ENCODE measurements at regions not wholly inside any gene's neighbourhood (a gene's known extent, or its start where the extent isn't known, plus 50 kb on each side); places are given as distances from the start of the nearest gene placed in this dataset.
"Not testable (repeated sequence)": the region's sequence is repeated elsewhere in the genome, so short reads cannot be mapped to it uniquely, and the experiment has no call there.

DNA sequence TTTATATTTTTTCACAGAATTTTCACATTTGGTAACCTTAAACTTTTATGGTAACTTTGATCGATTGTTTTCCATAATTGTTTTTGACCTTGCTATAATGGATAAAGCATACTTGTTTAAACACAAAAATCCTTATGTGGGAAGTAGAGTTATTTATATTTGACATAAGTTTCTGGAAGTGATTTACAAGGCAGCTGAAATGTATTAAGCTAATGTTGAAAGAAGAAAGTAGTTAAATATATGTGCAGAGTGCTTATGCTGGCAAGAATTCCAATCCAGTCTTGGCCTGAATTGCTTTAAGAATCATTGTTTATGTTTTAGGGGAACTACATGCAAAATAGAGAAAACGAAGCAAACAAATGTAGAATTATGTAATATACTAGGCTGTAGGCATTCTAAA lies 763.6 kb downstream of the TAF11L14 start:
- H3K36me3 ChIP-seq (ENCODE audit: control insufficient read depth in 2 of 2, insufficient read depth in 2 of 2, low read length in 2 of 2), result no peaks in the 10 kb centered on the region
- H3K27me3 ChIP-seq (ENCODE audit: control insufficient read depth in 2 of 2, insufficient read depth in 2 of 2, low read length in 2 of 2), result no peaks in the 10 kb centered on the region
- H3K4me1 ChIP-seq (ENCODE audit: control insufficient read depth in 2 of 2, insufficient read depth in 2 of 2, low read length in 2 of 2), result peaks cover 0 to 2% of the 10 kb centered on the region in 2 donors
- H3K27ac ChIP-seq (ENCODE audit: low read depth in 2 of 2, low read length in 2 of 2), result no peak overlapping the region
- no peak overlapping the region for H3K4me3 ChIP-seq (ENCODE audit: low read length in 2 of 2)
- H3K9me3 ChIP-seq (ENCODE audit: control insufficient read depth in 2 of 2, low read length in 2 of 2), result no peaks in the 10 kb centered on the region
- H3K9ac ChIP-seq (ENCODE audit: low read depth in 1 of 2, low read length in 2 of 2), result no peak overlapping the region

DNA sequence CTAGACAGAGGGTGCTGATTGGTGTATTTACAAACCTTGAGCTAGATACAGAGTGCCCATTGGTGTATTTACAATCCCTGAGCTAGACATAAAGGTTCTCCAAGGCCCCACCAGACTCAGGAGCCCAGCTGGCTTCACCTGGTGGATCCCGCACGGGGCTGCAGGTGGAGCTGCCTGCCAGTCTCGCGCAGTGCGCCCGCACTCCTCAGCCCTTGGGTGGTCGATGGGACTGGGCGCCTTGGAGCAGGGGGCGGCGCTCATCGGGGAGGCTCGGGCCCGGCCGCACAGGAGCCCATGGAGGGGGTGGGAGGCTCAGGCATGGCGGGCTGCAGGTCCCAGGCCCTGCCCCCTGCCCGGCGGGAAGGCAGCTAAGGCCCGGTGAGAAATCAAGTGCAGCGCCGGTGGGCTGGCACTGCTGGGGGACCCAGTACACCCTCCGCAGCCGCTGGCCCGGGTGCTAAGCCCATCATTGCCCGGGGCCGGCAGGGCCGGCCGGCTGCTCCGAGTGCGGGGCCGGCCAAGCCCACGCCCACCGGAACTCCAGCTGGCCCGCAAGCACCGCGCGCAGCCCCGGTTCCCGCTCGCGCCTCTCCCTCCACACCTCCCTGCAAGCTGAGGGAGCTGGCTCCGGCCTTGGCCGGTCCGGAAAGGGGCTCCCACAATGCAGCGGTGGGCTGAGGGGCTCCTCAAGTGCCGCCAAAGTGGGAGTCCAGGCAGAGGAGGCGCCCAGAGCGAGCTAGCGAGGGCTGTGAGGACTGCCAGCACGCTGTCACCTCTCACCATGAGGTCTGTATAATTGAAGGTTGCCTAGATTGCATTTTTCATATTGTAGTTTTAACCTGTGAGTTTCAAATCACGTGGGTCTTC lies 765.4 kb downstream of the TAF11L14 start:
- not testable (repeated sequence) for H3K36me3 ChIP-seq (ENCODE audit: control insufficient read depth in 2 of 2, insufficient read depth in 2 of 2, low read length in 2 of 2); H3K27me3 ChIP-seq (ENCODE audit: control insufficient read depth in 2 of 2, insufficient read depth in 2 of 2, low read length in 2 of 2); H3K9ac ChIP-seq (ENCODE audit: low read depth in 1 of 2, low read length in 2 of 2); H3K4me1 ChIP-seq (ENCODE audit: control insufficient read depth in 2 of 2, insufficient read depth in 2 of 2, low read length in 2 of 2); H3K9me3 ChIP-seq (ENCODE audit: control insufficient read depth in 2 of 2, low read length in 2 of 2); H3K27ac ChIP-seq (ENCODE audit: low read depth in 2 of 2, low read length in 2 of 2); H3K4me3 ChIP-seq (ENCODE audit: low read length in 2 of 2)

- Histone ChIP-seq H3K36me3 (ENCODE audit: control insufficient read depth in 2 of 2, insufficient read depth in 2 of 2, low read length in 2 of 2) (no peaks in the 10 kb centered on the region), H3K4me1 (ENCODE audit: control insufficient read depth in 2 of 2, insufficient read depth in 2 of 2, low read length in 2 of 2) (no peaks in the 10 kb centered on the region), H3K4me3 (ENCODE audit: low read length in 2 of 2) (no peak overlapping the region), H3K27ac (ENCODE audit: low read depth in 2 of 2, low read length in 2 of 2) (no peak overlapping the region), H3K9ac (ENCODE audit: low read depth in 1 of 2, low read length in 2 of 2) (no peak overlapping the region), H3K9me3 (ENCODE audit: control insufficient read depth in 2 of 2, low read length in 2 of 2) (no peaks in the 10 kb centered on the region), H3K27me3 (ENCODE audit: control insufficient read depth in 2 of 2, insufficient read depth in 2 of 2, low read length in 2 of 2) (no peaks in the 10 kb centered on the region)
Observed at GRCh38 chr5:18403141-18403540, 768.9 kb downstream of the TAF11L14 start.

DNA sequence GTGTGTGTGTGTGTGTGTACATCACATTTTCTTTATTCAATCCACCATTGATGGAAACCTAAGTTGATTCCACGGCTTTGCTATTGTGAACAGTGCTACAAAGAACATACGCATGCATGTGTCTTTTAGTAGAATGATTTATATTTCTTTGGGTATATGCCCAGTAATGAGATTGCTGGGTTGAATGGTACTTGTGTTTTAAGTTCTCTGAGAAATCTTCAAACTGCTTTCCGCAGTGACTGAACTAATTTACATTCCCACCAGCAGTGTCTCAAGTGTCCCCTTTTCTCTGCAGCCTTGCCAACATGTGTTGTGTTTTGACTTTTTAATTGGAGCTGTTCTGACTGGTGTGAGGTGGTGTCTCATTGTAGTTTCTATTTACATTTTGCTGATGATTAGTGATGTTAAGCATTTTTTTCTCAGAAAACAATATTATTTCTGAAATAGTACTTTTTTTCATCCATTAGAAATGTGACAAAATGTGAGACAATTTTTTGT lies 769.7 kb downstream of the TAF11L14 start:
- H3K27me3 ChIP-seq (ENCODE audit: control insufficient read depth in 2 of 2, insufficient read depth in 2 of 2, low read length in 2 of 2), result no peaks in the 10 kb centered on the region
- no peaks in the 10 kb centered on the region for H3K9me3 ChIP-seq (ENCODE audit: control insufficient read depth in 2 of 2, low read length in 2 of 2)
- H3K36me3 ChIP-seq (ENCODE audit: control insufficient read depth in 2 of 2, insufficient read depth in 2 of 2, low read length in 2 of 2), result no peaks in the 10 kb centered on the region
- H3K4me1 ChIP-seq (ENCODE audit: control insufficient read depth in 2 of 2, insufficient read depth in 2 of 2, low read length in 2 of 2), result no peaks in the 10 kb centered on the region
- no peak overlapping the region for H3K4me3 ChIP-seq (ENCODE audit: low read length in 2 of 2)
- no peak overlapping the region for H3K27ac ChIP-seq (ENCODE audit: low read depth in 2 of 2, low read length in 2 of 2)
- no peak overlapping the region for H3K9ac ChIP-seq (ENCODE audit: low read depth in 1 of 2, low read length in 2 of 2)

DNA sequence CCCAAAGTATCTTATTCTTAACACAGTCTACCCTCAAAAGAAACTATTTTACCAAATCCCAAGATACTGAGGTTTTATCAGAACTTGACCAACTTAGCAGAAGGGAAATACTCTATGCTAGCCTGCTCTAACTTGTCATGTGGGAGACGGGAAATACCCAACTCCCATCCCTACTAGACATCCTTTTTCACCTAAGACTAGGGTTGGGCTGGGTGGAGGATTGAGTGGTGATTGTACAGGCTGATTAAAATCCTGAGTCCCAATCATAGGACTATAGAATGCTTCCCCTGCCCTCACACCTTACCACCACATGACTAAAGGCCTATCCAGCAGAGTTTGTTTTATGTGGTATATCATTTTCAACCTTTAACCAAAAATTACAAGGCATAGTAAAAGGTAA lies 786.5 kb downstream of the TAF11L14 start:
- Histone ChIP-seq H3K9ac (ENCODE audit: low read depth in 1 of 2, low read length in 2 of 2) (no peak overlapping the region), H3K4me1 (ENCODE audit: control insufficient read depth in 2 of 2, insufficient read depth in 2 of 2, low read length in 2 of 2) (no peaks in the 10 kb centered on the region), H3K4me3 (ENCODE audit: low read length in 2 of 2) (no peak overlapping the region), H3K27me3 (ENCODE audit: control insufficient read depth in 2 of 2, insufficient read depth in 2 of 2, low read length in 2 of 2) (no peaks in the 10 kb centered on the region), H3K9me3 (ENCODE audit: control insufficient read depth in 2 of 2, low read length in 2 of 2) (no peaks in the 10 kb centered on the region), H3K27ac (ENCODE audit: low read depth in 2 of 2, low read length in 2 of 2) (no peak overlapping the region), H3K36me3 (ENCODE audit: control insufficient read depth in 2 of 2, insufficient read depth in 2 of 2, low read length in 2 of 2) (no peaks in the 10 kb centered on the region)

GRCh38 chr5:18433336-18433735 lies 799.1 kb downstream of the TAF11L14 start:
- H3K4me3 ChIP-seq (ENCODE audit: low read length in 2 of 2), result no peak overlapping the region
- H3K27ac ChIP-seq (ENCODE audit: low read depth in 2 of 2, low read length in 2 of 2), result no peak overlapping the region
- no peaks in the 10 kb centered on the region for H3K27me3 ChIP-seq (ENCODE audit: control insufficient read depth in 2 of 2, insufficient read depth in 2 of 2, low read length in 2 of 2)
- H3K9ac ChIP-seq (ENCODE audit: low read depth in 1 of 2, low read length in 2 of 2), result no peak overlapping the region
- H3K4me1 ChIP-seq (ENCODE audit: control insufficient read depth in 2 of 2, insufficient read depth in 2 of 2, low read length in 2 of 2), result no peaks in the 10 kb centered on the region
- H3K9me3 ChIP-seq (ENCODE audit: control insufficient read depth in 2 of 2, low read length in 2 of 2), result no peaks in the 10 kb centered on the region
- no peaks in the 10 kb centered on the region for H3K36me3 ChIP-seq (ENCODE audit: control insufficient read depth in 2 of 2, insufficient read depth in 2 of 2, low read length in 2 of 2)

GRCh38 chr5:18438126-18438525 lies 803.9 kb downstream of the TAF11L14 start:
- Histone ChIP-seq H3K9me3 (ENCODE audit: control insufficient read depth in 2 of 2, low read length in 2 of 2) (no peaks in the 10 kb centered on the region), H3K9ac (ENCODE audit: low read depth in 1 of 2, low read length in 2 of 2) (no peak overlapping the region), H3K4me3 (ENCODE audit: low read length in 2 of 2) (no peak overlapping the region), H3K36me3 (ENCODE audit: control insufficient read depth in 2 of 2, insufficient read depth in 2 of 2, low read length in 2 of 2) (no peaks in the 10 kb centered on the region), H3K27ac (ENCODE audit: low read depth in 2 of 2, low read length in 2 of 2) (no peak overlapping the region), H3K27me3 (ENCODE audit: control insufficient read depth in 2 of 2, insufficient read depth in 2 of 2, low read length in 2 of 2) (no peaks in the 10 kb centered on the region), H3K4me1 (ENCODE audit: control insufficient read depth in 2 of 2, insufficient read depth in 2 of 2, low read length in 2 of 2) (no peaks in the 10 kb centered on the region)

GRCh38 chr5:18455521-18455920 lies 821.3 kb downstream of the TAF11L14 start:
- H3K9me3 ChIP-seq (ENCODE audit: control insufficient read depth in 2 of 2, low read length in 2 of 2), result no peaks in the 10 kb centered on the region
- no peaks in the 10 kb centered on the region for H3K27me3 ChIP-seq (ENCODE audit: control insufficient read depth in 2 of 2, insufficient read depth in 2 of 2, low read length in 2 of 2)
- no peak overlapping the region for H3K9ac ChIP-seq (ENCODE audit: low read depth in 1 of 2, low read length in 2 of 2)
- no peak overlapping the region for H3K27ac ChIP-seq (ENCODE audit: low read depth in 2 of 2, low read length in 2 of 2)
- H3K36me3 ChIP-seq (ENCODE audit: control insufficient read depth in 2 of 2, insufficient read depth in 2 of 2, low read length in 2 of 2), result no peaks in the 10 kb centered on the region
- no peak overlapping the region for H3K4me3 ChIP-seq (ENCODE audit: low read length in 2 of 2)
- no peaks in the 10 kb centered on the region for H3K4me1 ChIP-seq (ENCODE audit: control insufficient read depth in 2 of 2, insufficient read depth in 2 of 2, low read length in 2 of 2)

GRCh38 chr5:18457255-18457654 lies 823.0 kb downstream of the TAF11L14 start:
- Histone ChIP-seq H3K9me3 (ENCODE audit: control insufficient read depth in 2 of 2, low read length in 2 of 2) (no peaks in the 10 kb centered on the region), H3K4me3 (ENCODE audit: low read length in 2 of 2) (no peak overlapping the region), H3K27ac (ENCODE audit: low read depth in 2 of 2, low read length in 2 of 2) (no peak overlapping the region)

DNA sequence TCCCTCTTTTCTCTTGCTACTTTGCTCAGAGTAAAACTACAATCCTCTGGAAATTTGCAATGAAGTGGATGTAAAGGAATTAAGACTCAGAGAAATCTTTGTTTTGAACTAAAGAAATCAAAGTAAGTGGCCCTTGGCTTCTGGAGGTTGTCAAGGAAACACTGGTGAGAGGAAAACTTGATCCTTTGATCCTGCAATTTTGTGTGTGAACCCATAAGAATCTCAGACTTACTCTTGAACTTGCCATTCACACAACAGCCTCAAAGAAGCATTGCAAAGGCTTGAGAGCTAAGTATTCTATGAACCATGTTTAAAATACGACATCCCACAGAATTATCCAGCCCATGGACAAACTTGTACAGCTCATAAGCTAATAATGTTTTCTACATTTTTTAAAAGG lies 827.5 kb downstream of the TAF11L14 start:
- H3K4me1 ChIP-seq (ENCODE audit: control insufficient read depth in 2 of 2, insufficient read depth in 2 of 2, low read length in 2 of 2), result no peaks in the 10 kb centered on the region
- no peak overlapping the region for H3K4me3 ChIP-seq (ENCODE audit: low read length in 2 of 2)

More at GRCh38 chr5:18457255-18457654, 823.0 kb downstream of the TAF11L14 start:
- Histone ChIP-seq H3K27me3 (ENCODE audit: control insufficient read depth in 2 of 2, insufficient read depth in 2 of 2, low read length in 2 of 2) (no peaks in the 10 kb centered on the region), H3K36me3 (ENCODE audit: control insufficient read depth in 2 of 2, insufficient read depth in 2 of 2, low read length in 2 of 2) (no peaks in the 10 kb centered on the region), H3K9ac (ENCODE audit: low read depth in 1 of 2, low read length in 2 of 2) (no peak overlapping the region), H3K4me1 (ENCODE audit: control insufficient read depth in 2 of 2, insufficient read depth in 2 of 2, low read length in 2 of 2) (no peaks in the 10 kb centered on the region)

More for the DNA sequence above, 827.5 kb downstream of the TAF11L14 start:
- Histone ChIP-seq H3K9ac (ENCODE audit: low read depth in 1 of 2, low read length in 2 of 2) (no peak overlapping the region), H3K27me3 (ENCODE audit: control insufficient read depth in 2 of 2, insufficient read depth in 2 of 2, low read length in 2 of 2) (no peaks in the 10 kb centered on the region), H3K27ac (ENCODE audit: low read depth in 2 of 2, low read length in 2 of 2) (no peak overlapping the region), H3K9me3 (ENCODE audit: control insufficient read depth in 2 of 2, low read length in 2 of 2) (no peaks in the 10 kb centered on the region), H3K36me3 (ENCODE audit: control insufficient read depth in 2 of 2, insufficient read depth in 2 of 2, low read length in 2 of 2) (no peaks in the 10 kb centered on the region)
